H9 (cell line): ENCODE measurements at regions not wholly inside any gene's neighbourhood (a gene's known extent, or its start where the extent isn't known, plus 50 kb on each side); places are given as distances from the start of the nearest gene placed in this dataset.

Source experiments
- DNase-seq: peaks from one replicate; pipeline ENCODE4 v3.0.0-alpha.2; 2017
- H2AFZ ChIP-seq: one replicate; pipeline ENCODE4 v1.6.1; 2013; ENCODE audit warnings: mild to moderate bottlenecking, low read length, control low read depth, moderate library complexity
- H2AK5ac ChIP-seq: 2 replicates; pipeline ENCODE4 v1.6.1; 2013; ENCODE audit warnings: low read length, control low read depth, mixed read lengths; ENCODE audit not compliant: insufficient read length
- H2BK120ac ChIP-seq: one replicate; pipeline ENCODE4 v1.6.1; 2013; ENCODE audit warnings: low read depth, mild to moderate bottlenecking, low read length, control low read depth, inconsistent platforms; ENCODE audit not compliant: poor library complexity, severe bottlenecking
- H2BK12ac ChIP-seq: 2 replicates; pipeline ENCODE4 v1.6.1; 2013; ENCODE audit warnings: low read length, control low read depth, mixed read lengths, low read depth; ENCODE audit not compliant: insufficient read length
- H2BK15ac ChIP-seq: 2 replicates; pipeline ENCODE4 v1.6.1; 2013; ENCODE audit warnings: low read depth, low read length, control low read depth
- H2BK20ac ChIP-seq: one replicate; pipeline ENCODE4 v1.6.1; 2013; ENCODE audit warnings: low read depth, mild to moderate bottlenecking, low read length, control low read depth, inconsistent platforms; ENCODE audit not compliant: poor library complexity, severe bottlenecking
- H2BK5ac ChIP-seq: 2 replicates; pipeline ENCODE4 v1.6.1; 2013; ENCODE audit warnings: low read length, control low read depth, mixed read lengths; ENCODE audit not compliant: insufficient read length
- H3K14ac ChIP-seq: 2 replicates; pipeline ENCODE4 v1.6.1; 2013; ENCODE audit warnings: low read length, control low read depth; ENCODE audit not compliant: insufficient read depth
- H3K18ac ChIP-seq: 2 replicates; pipeline ENCODE4 v1.6.1; 2013; ENCODE audit warnings: low read depth, mild to moderate bottlenecking, mixed read lengths, low read length, control low read depth; ENCODE audit not compliant: insufficient read length
- H3K23ac ChIP-seq: 2 replicates; pipeline ENCODE4 v1.6.1; 2013; ENCODE audit warnings: low read length, control low read depth, mixed read lengths, low read depth; ENCODE audit not compliant: insufficient read length
- H3K23me2 ChIP-seq: 2 replicates; pipeline ENCODE4 v1.6.1; 2013; ENCODE audit warnings: low read depth, mild to moderate bottlenecking, mixed read lengths, low read length, control low read depth; ENCODE audit not compliant: insufficient read length, poor library complexity, severe bottlenecking
- H3K27ac ChIP-seq: 2 replicates; pipeline ENCODE4 v1.5.1; 2013; ENCODE audit warnings: low read length, control low read depth, mixed read lengths, low read depth; ENCODE audit not compliant: insufficient read length
- H3K27me3 ChIP-seq: 2 replicates; pipeline ENCODE4 v1.6.1; 2013; ENCODE audit warnings: low read length, control low read depth, inconsistent platforms; ENCODE audit not compliant: insufficient read depth
- H3K4ac ChIP-seq: 2 replicates; pipeline ENCODE4 v1.6.1; 2013; ENCODE audit warnings: low read depth, mild to moderate bottlenecking, control low read depth, inconsistent platforms, low read length, moderate library complexity
- H3K4me1 ChIP-seq: 2 replicates; pipeline ENCODE4 v1.6.1; 2013; ENCODE audit warnings: low read length, control low read depth, inconsistent platforms; ENCODE audit not compliant: insufficient read depth
- H3K4me2 ChIP-seq: 2 replicates; pipeline ENCODE4 v1.6.1; 2013; ENCODE audit warnings: low read length, control low read depth, mixed read lengths; ENCODE audit not compliant: insufficient read length, insufficient read depth
- H3K56ac ChIP-seq: 2 replicates; pipeline ENCODE4 v1.6.1; 2013; ENCODE audit warnings: low read depth, mild to moderate bottlenecking, mixed read lengths, low read length, control low read depth; ENCODE audit not compliant: insufficient read length
- H3K79me1 ChIP-seq: 2 replicates; pipeline ENCODE4 v1.6.1; 2013; ENCODE audit warnings: low read depth, mild to moderate bottlenecking, moderate library complexity, low read length, control low read depth, inconsistent platforms; ENCODE audit not compliant: insufficient read depth, poor library complexity, severe bottlenecking
- H3K79me2 ChIP-seq: 2 replicates; pipeline ENCODE4 v1.6.1; 2013; ENCODE audit warnings: low read length, control low read depth, inconsistent platforms; ENCODE audit not compliant: insufficient read depth
- H3K9ac ChIP-seq: 2 replicates; pipeline ENCODE4 v1.6.1; 2013; ENCODE audit warnings: low read length, control low read depth, mixed read lengths; ENCODE audit not compliant: insufficient read length; ENCODE audit errors: extremely low read depth
- H3K9me3 ChIP-seq: one replicate; pipeline ENCODE4 v1.6.1; 2013; ENCODE audit warnings: low read depth, low read length, inconsistent platforms; ENCODE audit not compliant: control insufficient read depth
- H3T11ph ChIP-seq: one replicate; pipeline ENCODE4 v1.6.1; 2013; ENCODE audit warnings: mild to moderate bottlenecking, low read length, control low read depth, inconsistent platforms
- H4K20me1 ChIP-seq: one replicate; pipeline ENCODE4 v1.6.1; 2013; ENCODE audit not compliant: control insufficient read depth, insufficient read length, insufficient read depth
- H4K5ac ChIP-seq: 2 replicates; pipeline ENCODE4 v1.6.1; 2013; ENCODE audit warnings: low read depth, mild to moderate bottlenecking, mixed read lengths, low read length, control low read depth; ENCODE audit not compliant: insufficient read length
- H4K8ac ChIP-seq: replicated peaks from 2 replicates; pipeline ENCODE4 v1.6.1; 2013; ENCODE audit warnings: low read length, control low read depth, mixed read lengths, low read depth; ENCODE audit not compliant: insufficient read length
- H4K91ac ChIP-seq: 2 replicates; pipeline ENCODE4 v1.6.1; 2013; ENCODE audit warnings: low read depth, mild to moderate bottlenecking, moderate library complexity, mixed read lengths, low read length, control low read depth; ENCODE audit not compliant: insufficient read length
- H3K27ac Mint-ChIP-seq, 3 experiments: 2 replicates in 2 of 3; 3 replicates in 1 of 3; pipeline ENCODE4 v1.8.0; 2020 to 2021; ENCODE audit warnings: mixed read lengths in 3 of 3, mild to moderate bottlenecking in 1 of 3, moderate library complexity in 1 of 3
- H3K27me3 Mint-ChIP-seq: 2 replicates; pipeline ENCODE4 v1.8.0; 2021; ENCODE audit warnings: low read depth, mild to moderate bottlenecking, moderate library complexity, mixed read lengths
- H3K36me3 Mint-ChIP-seq, 3 experiments: 2 replicates in 2 of 3; 3 replicates in 1 of 3; pipeline ENCODE4 v1.8.0; 2020 to 2021; ENCODE audit warnings: low read depth in 3 of 3, mixed read lengths in 3 of 3; ENCODE audit not compliant: insufficient read depth in 1 of 3
- H3K4me1 Mint-ChIP-seq, 2 experiments: 2 replicates each; pipeline ENCODE4 v1.8.0; 2020; ENCODE audit warnings: mixed read lengths in 2 of 2
- H3K4me3 Mint-ChIP-seq, 2 experiments: 2 replicates in 1 of 2; 3 replicates in 1 of 2; pipeline ENCODE4 v1.8.0; 2020 to 2021; ENCODE audit warnings: mild to moderate bottlenecking in 2 of 2, mixed read lengths in 2 of 2, moderate library complexity in 1 of 2
- H3K9me3 Mint-ChIP-seq, 2 experiments: 2 replicates in 1 of 2; 3 replicates in 1 of 2; pipeline ENCODE4 v1.8.0; 2020; ENCODE audit warnings: mild to moderate bottlenecking in 2 of 2, mixed read lengths in 2 of 2, moderate library complexity in 1 of 2
- WGBS: extraction: QIAGEN DNeasy Blood & Tissue Kit; methylation state at CpG from one replicate; pipeline ENCODE4 v1.1.7; 2013; ENCODE audit warnings: missing lambda C conversion rate, low lambda C conversion rate, mixed read lengths; ENCODE audit not compliant: insufficient read length; ENCODE audit errors: extremely low coverage; 5-methylcytosine and 5-hydroxymethylcytosine counted together
- TF ChIP-seq, protein P1 (sequence below): fragments of 200-600 bp; sonication (generic); conservative IDR thresholded peaks from 3 replicates; pipeline ENCODE4 v1.8.0; 2021; ENCODE audit warnings: antibody characterized with exemption, mild to moderate bottlenecking

DNA sequence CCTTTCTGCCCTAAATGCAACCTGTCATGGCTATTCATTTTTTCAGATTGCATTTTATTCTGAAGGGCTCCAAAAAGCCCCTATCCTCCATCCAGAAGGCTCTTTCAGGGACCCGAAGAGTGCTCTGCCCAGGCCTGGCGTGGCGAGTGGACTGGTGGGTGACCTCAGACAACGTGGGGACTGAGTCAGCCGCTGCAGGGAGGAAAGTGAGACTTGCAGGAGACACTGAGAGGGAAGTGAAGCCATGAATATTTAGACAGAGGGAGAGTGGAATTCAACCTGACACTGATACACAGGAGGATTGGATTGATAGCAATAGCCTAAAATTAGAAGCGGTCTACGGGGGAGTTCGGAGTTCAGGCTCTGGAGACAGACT, 63.6 kb upstream of the SIX2 start:
- H3T11ph ChIP-seq: no peak overlapping the region
- no peaks in the 10 kb centered on the region for H3K9me3 ChIP-seq
- no peak overlapping the region for H3K56ac ChIP-seq
- no peak overlapping the region for H2BK20ac ChIP-seq
- Mint-ChIP-seq H3K9me3 (no peaks in the 10 kb centered on the region; a peak in 3 of 5 replicates), H3K4me1 (peaks cover 31 to 32% of the 10 kb centered on the region in 2 experiments), H3K36me3 (peaks cover 0 to 6% (median 0%) of the 10 kb centered on the region in 3 experiments; a peak in 1 of 7 replicates), H3K27me3 (peaks cover 14% of the 10 kb centered on the region), H3K4me3 (no peak overlapping the region), H3K27ac (no peak overlapping the region)
- no peak overlapping the region for H4K8ac ChIP-seq
- no peaks in the 10 kb centered on the region for H3K79me2 ChIP-seq
- H4K5ac ChIP-seq: no peak overlapping the region
- no peak overlapping the region for H3K4ac ChIP-seq
- H2BK15ac ChIP-seq: no peak overlapping the region
- no peak overlapping the region for H3K23ac ChIP-seq
- no CpG with 5 or more reads among the region's 8 CpGs for WGBS
- no peak overlapping the region for H3K27ac ChIP-seq
- no peak overlapping the region for H2AK5ac ChIP-seq
- H4K20me1 ChIP-seq: no peaks in the 10 kb centered on the region
- H3K14ac ChIP-seq: no peak overlapping the region
- no peak overlapping the region for H2AFZ ChIP-seq
- no peaks in the 10 kb centered on the region for H3K79me1 ChIP-seq
- no peak overlapping the region for H3K4me2 ChIP-seq
- H3K9ac ChIP-seq: no peak overlapping the region
- no peaks in the 10 kb centered on the region for H3K27me3 ChIP-seq
- H2BK120ac ChIP-seq: no peak overlapping the region
- peaks cover 4% of the 10 kb centered on the region; the same call in 1 of the 2 replicates for H3K4me1 ChIP-seq
- H3K18ac ChIP-seq: no peak overlapping the region
- no peak overlapping the region for H2BK5ac ChIP-seq
- H3K23me2 ChIP-seq: no peaks in the 10 kb centered on the region
- TF ChIP-seq, protein P1, sequence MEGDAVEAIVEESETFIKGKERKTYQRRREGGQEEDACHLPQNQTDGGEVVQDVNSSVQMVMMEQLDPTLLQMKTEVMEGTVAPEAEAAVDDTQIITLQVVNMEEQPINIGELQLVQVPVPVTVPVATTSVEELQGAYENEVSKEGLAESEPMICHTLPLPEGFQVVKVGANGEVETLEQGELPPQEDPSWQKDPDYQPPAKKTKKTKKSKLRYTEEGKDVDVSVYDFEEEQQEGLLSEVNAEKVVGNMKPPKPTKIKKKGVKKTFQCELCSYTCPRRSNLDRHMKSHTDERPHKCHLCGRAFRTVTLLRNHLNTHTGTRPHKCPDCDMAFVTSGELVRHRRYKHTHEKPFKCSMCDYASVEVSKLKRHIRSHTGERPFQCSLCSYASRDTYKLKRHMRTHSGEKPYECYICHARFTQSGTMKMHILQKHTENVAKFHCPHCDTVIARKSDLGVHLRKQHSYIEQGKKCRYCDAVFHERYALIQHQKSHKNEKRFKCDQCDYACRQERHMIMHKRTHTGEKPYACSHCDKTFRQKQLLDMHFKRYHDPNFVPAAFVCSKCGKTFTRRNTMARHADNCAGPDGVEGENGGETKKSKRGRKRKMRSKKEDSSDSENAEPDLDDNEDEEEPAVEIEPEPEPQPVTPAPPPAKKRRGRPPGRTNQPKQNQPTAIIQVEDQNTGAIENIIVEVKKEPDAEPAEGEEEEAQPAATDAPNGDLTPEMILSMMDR: no peak
- H4K91ac ChIP-seq: no peak overlapping the region
- no peak overlapping the region for H2BK12ac ChIP-seq
- DNase-seq: peak; percentile 10
